NT2/D1 (cell line): ENCODE measurements at regions not wholly inside any gene's neighbourhood (a gene's known extent, or its start where the extent isn't known, plus 50 kb on each side); places are given as distances from the start of the nearest gene placed in this dataset.

ENCODE experiments used
- DNase-seq: peaks from one replicate; pipeline ENCODE4 v3.0.0-alpha.2; 2011; ENCODE audit warnings: low read depth, low spot score
- H3K27me3 ChIP-seq: 2 replicates; pipeline ENCODE4 v1.6.0; 2011; ENCODE audit warnings: mild to moderate bottlenecking; ENCODE audit not compliant: insufficient read length, insufficient read depth
- H3K36me3 ChIP-seq: 2 replicates; pipeline ENCODE4 v1.6.1; 2011; ENCODE audit warnings: mild to moderate bottlenecking, low read length, mixed read lengths; ENCODE audit not compliant: insufficient read depth, insufficient read length
- H3K4me1 ChIP-seq: 2 replicates; pipeline ENCODE4 v1.5.1; 2011; ENCODE audit not compliant: insufficient read depth, insufficient read length
- H3K4me3 ChIP-seq: 2 replicates; pipeline ENCODE4 v1.5.1; 2011; ENCODE audit warnings: low read depth; ENCODE audit not compliant: insufficient read length
- H3K9ac ChIP-seq: 2 replicates; pipeline ENCODE4 v1.6.0; 2011; ENCODE audit warnings: low read depth; ENCODE audit not compliant: insufficient read length
- H3K9me3 ChIP-seq: 2 replicates; pipeline ENCODE4 v1.5.1; 2011; ENCODE audit warnings: mild to moderate bottlenecking, low read length; ENCODE audit not compliant: insufficient read depth
- SUZ12 ChIP-seq: IDR thresholded peaks from 2 replicates; pipeline ENCODE4 v1.6.1; 2011; ENCODE audit not compliant: insufficient read length, insufficient read depth; ENCODE audit errors: extremely low read depth
- YY1 ChIP-seq: IDR thresholded peaks from 2 replicates; pipeline ENCODE4 v1.6.1; 2011; ENCODE audit not compliant: insufficient read length, insufficient read depth
- ZNF274 ChIP-seq: IDR thresholded peaks from 2 replicates; pipeline ENCODE4 v1.6.1; 2011; ENCODE audit warnings: mild to moderate bottlenecking, low read depth, low read length

DNA sequence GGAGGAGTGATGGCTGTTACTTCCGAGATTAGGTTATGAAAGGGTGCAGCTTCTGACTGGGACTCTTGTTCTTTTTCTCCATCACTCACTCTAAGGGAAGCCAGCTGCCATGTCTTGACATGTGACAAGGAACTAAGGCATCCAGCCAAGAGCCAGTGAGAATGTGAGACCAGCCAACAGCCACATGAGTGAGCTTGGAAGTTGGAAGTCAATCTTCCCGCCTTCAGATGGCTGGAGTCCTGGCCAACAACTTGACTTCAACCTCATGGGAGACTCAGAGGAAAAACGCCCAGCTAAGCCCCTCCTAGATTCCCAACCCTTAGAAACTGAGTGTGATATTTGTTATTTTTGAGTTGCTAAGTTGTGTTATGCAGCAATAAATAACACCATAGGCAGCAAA, 201.1 kb downstream of the SNX18 start:
- Histone ChIP-seq H3K9ac (no peak overlapping the region), H3K36me3 (no peaks in the 10 kb centered on the region), H3K4me3 (no peak overlapping the region), H3K9me3 (no peaks in the 10 kb centered on the region; the same call in 1 of the 2 replicates), H3K27me3 (no peaks in the 10 kb centered on the region), H3K4me1 (no peaks in the 10 kb centered on the region)
- TF ChIP-seq YY1: no peak
- TF ChIP-seq ZNF274: no peak
- no peak for TF ChIP-seq SUZ12
- DNase-seq: no peak

DNA sequence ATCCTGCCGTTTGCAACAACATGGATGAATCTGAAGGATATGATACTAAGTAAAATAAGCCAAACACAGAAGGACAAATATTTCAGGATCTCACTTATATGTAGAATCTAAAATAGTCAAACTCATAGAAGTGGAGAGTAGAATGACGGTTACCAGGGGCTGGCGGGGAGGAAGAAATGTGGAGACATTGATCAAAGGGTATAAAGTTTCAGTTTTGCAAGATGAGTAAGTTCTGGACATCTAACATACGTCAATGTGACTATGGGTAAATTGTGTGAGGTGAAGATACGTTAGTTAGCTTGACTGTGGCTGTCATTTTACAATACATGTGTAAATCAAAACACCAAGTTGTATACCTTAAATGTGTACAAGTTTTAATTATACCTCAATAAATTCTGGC, 200.3 kb downstream of the SNX18 start:
- Histone ChIP-seq H3K9ac (no peak overlapping the region), H3K27me3 (no peaks in the 10 kb centered on the region), H3K9me3 (peaks cover 4% of the 10 kb centered on the region; the same call in 1 of the 2 replicates), H3K36me3 (no peaks in the 10 kb centered on the region), H3K4me1 (no peaks in the 10 kb centered on the region), H3K4me3 (no peak overlapping the region)
- TF ChIP-seq YY1 (no peak), ZNF274 (no peak), SUZ12 (no peak)
- DNase-seq: no peak

DNA sequence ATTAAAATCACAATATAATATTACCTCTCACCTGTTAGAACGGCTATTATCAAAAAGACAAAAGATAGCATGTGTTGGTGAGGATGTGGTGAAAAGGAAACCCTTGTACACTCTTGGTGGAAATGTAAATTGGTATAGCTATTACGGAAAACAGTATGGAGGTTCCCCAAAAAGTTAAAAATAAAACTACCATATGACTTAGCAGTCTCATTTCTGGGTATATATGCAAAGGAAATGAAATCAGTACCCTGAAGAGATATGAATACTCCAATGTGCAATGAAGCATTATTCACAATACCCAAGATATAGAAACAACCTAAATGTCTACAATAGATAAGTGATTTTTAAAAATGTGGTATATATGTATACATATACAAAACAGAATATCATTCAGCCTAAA, 199.9 kb downstream of the SNX18 start:
- DNase-seq: no peak
- TF ChIP-seq YY1 (no peak), ZNF274 (no peak), SUZ12 (no peak)
- Histone ChIP-seq H3K9ac (no peak overlapping the region), H3K36me3 (no peaks in the 10 kb centered on the region), H3K9me3 (peaks cover 5% of the 10 kb centered on the region; the same call in 1 of the 2 replicates), H3K4me1 (no peaks in the 10 kb centered on the region), H3K4me3 (no peak overlapping the region), H3K27me3 (no peaks in the 10 kb centered on the region)

DNA sequence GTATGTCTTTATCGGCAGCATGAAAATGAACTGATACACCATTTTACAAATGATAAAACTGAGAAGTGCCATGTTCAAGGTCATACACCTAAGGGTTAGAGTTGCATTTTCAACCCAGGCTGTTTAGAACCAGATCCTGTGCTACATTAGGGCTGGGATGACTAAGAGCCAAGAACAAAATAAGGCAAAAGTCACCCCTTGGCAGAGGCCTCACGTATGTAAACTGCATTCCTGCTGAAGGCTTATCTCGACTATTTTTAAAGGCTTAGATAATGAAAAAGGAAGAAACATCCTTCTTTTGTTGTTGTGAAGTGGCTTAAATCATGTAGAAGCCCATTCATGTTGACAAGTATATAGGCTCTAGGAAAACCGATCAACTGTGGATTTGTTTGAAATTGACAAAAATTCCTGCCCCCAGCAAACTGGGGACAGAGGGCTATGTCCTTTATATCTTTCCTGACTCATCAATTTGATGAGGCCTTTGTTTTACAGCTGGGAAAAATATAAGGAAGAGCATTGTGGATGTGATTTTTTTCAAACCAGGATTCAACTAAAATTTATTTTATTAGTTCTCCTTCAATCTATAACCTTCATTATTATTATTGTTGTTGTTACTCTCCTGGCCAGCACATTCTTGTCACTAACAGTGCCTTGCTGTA, 196.5 kb downstream of the SNX18 start:
- Histone ChIP-seq H3K9me3 (peaks cover 5% of the 10 kb centered on the region; the same call in 1 of the 2 replicates), H3K9ac (no peak overlapping the region), H3K4me1 (no peaks in the 10 kb centered on the region), H3K36me3 (no peaks in the 10 kb centered on the region), H3K4me3 (no peak overlapping the region), H3K27me3 (no peaks in the 10 kb centered on the region)
- DNase-seq: no peak
- TF ChIP-seq ZNF274 (no peak), YY1 (no peak), SUZ12 (no peak)

DNA sequence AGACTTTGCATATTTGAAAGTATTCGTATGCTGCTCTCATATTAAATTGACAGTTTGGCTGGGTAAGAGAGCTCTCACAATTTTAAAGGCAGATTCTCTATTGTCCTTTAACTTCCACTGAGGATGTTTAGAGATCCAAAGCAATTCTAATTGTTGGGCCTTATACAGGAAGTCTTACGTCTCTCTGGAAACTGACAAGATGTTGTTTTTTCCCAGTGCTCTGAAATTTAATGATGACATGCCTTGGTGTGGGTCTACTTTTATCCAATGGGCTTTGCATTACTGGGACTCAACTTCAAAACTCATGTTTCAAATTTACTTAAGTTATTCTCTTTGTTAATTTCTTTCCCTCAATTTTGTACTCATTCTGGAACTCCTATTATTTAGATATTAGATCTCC, 191.5 kb downstream of the SNX18 start:
- DNase-seq: no peak
- no peaks in the 10 kb centered on the region for H3K4me1 ChIP-seq
- H3K27me3 ChIP-seq: no peaks in the 10 kb centered on the region
- peaks cover 5% of the 10 kb centered on the region; the same call in 1 of the 2 replicates for H3K9me3 ChIP-seq
- no peaks in the 10 kb centered on the region for H3K36me3 ChIP-seq
- no peak overlapping the region for H3K9ac ChIP-seq
- H3K4me3 ChIP-seq: no peak overlapping the region
- no peak for TF ChIP-seq YY1
- no peak for TF ChIP-seq ZNF274
- TF ChIP-seq SUZ12: no peak

DNA sequence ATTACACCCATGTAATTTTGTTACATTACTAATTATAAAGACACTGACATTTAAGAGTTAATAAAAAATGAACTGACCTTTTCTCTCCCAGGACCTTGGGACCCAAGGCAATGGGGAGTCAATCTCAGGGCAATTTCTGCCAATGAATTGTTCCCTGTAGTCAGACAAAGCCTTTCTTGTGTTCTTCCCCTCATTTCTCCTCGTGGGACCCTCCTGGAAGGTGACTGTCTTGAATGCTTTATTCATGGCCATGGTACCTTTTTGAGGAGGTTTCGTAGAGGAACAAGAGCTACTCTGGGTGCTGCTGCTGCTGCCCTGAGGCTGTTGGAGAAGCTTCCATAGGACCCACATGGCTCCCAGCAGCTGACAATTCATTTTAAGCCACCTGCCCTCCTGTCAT, 190.3 kb downstream of the SNX18 start:
- H3K9ac ChIP-seq: no peak overlapping the region
- TF ChIP-seq SUZ12 (no peak), ZNF274 (no peak), YY1 (no peak)
- H3K9me3 ChIP-seq: peaks cover under 1% of the 10 kb centered on the region; the same call in 1 of the 2 replicates
- no peak for DNase-seq
- H3K36me3 ChIP-seq: no peaks in the 10 kb centered on the region
- no peak overlapping the region for H3K4me3 ChIP-seq
- H3K4me1 ChIP-seq: no peaks in the 10 kb centered on the region
- no peaks in the 10 kb centered on the region for H3K27me3 ChIP-seq

DNA sequence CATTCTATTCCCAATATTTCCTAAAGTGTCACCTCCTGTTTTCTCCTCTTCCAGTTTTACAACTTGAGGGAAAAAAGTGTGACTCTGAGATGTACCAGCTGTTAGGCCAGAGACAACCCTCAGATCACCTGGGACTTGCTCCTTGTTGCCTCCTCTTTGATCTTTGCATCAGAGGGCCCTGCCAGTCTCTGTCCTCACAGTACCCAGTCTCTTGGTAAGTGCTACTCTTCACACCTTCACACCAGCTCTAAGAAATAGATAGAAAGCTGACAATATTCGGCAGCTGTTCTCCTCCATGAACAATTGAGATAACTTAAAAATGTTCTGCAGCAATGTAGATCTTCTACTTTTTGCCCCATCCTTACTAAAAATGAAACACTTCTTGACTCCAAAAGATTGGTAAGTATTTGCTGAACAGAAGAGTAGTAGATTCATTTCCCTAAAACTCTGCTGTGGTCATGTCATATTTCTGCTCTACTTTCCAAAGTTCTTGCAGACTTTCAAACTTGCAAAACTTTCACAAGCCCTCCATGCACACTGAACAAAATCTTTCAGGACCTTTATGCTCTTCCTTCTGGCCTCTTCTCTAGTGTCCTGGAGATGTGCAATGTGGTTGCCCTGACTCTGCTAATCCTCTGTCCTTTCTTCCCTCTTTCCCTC, 188.6 kb downstream of the SNX18 start:
- no peak overlapping the region for H3K9ac ChIP-seq
- H3K9me3 ChIP-seq: no peaks in the 10 kb centered on the region
- no peak overlapping the region for H3K4me3 ChIP-seq
- TF ChIP-seq SUZ12: no peak
- no peak for TF ChIP-seq YY1
- no peak for TF ChIP-seq ZNF274
- no peaks in the 10 kb centered on the region for H3K27me3 ChIP-seq
- H3K36me3 ChIP-seq: no peaks in the 10 kb centered on the region
- H3K4me1 ChIP-seq: no peaks in the 10 kb centered on the region
- DNase-seq: no peak
